Neural crest cell (in vitro differentiated cells): ENCODE measurements at regions not wholly inside any gene's neighbourhood (a gene's known extent, or its start where the extent isn't known, plus 50 kb on each side); places are given as distances from the start of the nearest gene placed in this dataset.

ENCODE experiments used
- DNase-seq: peaks from one replicate; pipeline ENCODE4 v3.0.0; 2021; ENCODE audit warnings: low read depth, mixed read lengths, low spot score
- H3K27ac Mint-ChIP-seq: one replicate; pipeline ENCODE4 v1.8.0; 2021; ENCODE audit warnings: mild to moderate bottlenecking, mixed read lengths; ENCODE audit not compliant: unreplicated experiment
- H3K27me3 Mint-ChIP-seq: 2 replicates; pipeline ENCODE4 v1.8.0; 2021; ENCODE audit warnings: low read depth, mild to moderate bottlenecking, mixed read lengths
- H3K36me3 Mint-ChIP-seq: 2 replicates; pipeline ENCODE4 v1.8.0; 2021; ENCODE audit warnings: low read depth, mild to moderate bottlenecking, mixed read lengths
- H3K4me1 Mint-ChIP-seq: 2 replicates; pipeline ENCODE4 v1.8.0; 2021; ENCODE audit warnings: mixed read lengths
- H3K4me3 Mint-ChIP-seq: one replicate; pipeline ENCODE4 v1.8.0; 2021; ENCODE audit warnings: mild to moderate bottlenecking, mixed read lengths
- H3K9me3 Mint-ChIP-seq: 2 replicates; pipeline ENCODE4 v1.8.0; 2021; ENCODE audit warnings: mixed read lengths
- CTCF ChIP-seq: fragments of 200-600 bp; sonication (generic); conservative IDR thresholded peaks from 2 replicates; pipeline ENCODE4 v1.5.0; 2021; ENCODE audit warnings: antibody characterized with exemption, mild to moderate bottlenecking

- no peak overlapping the region for H3K27ac Mint-ChIP-seq
- H3K27me3 Mint-ChIP-seq = no peaks in the 10 kb centered on the region
These were observed 89.8 kb upstream of the CHST9 start for GRCh38 chr18:27274901-27275300.

GRCh38 chr18:27270508-27270907, 85.4 kb upstream of the CHST9 start:
- H3K27me3 Mint-ChIP-seq = no peaks in the 10 kb centered on the region
- DNase-seq = no peak
- H3K4me3 Mint-ChIP-seq = no peak overlapping the region
- H3K4me1 Mint-ChIP-seq = no peaks in the 10 kb centered on the region
- TF ChIP-seq CTCF = no peak
- no peak overlapping the region for H3K27ac Mint-ChIP-seq
- peaks cover 3% of the 10 kb centered on the region for H3K36me3 Mint-ChIP-seq
- peaks cover 4% of the 10 kb centered on the region for H3K9me3 Mint-ChIP-seq

More at GRCh38 chr18:27274901-27275300, 89.8 kb upstream of the CHST9 start:
- Mint-ChIP-seq H3K4me1 (no peaks in the 10 kb centered on the region), H3K9me3 (peaks cover 4% of the 10 kb centered on the region), H3K36me3 (peaks cover 3% of the 10 kb centered on the region), H3K4me3 (no peak overlapping the region)
- DNase-seq = no peak
- no peak for TF ChIP-seq CTCF

- Mint-ChIP-seq H3K9me3 (peaks cover 13% of the 10 kb centered on the region), H3K27me3 (no peaks in the 10 kb centered on the region), H3K4me3 (no peak overlapping the region), H3K36me3 (peaks cover 7% of the 10 kb centered on the region), H3K4me1 (no peaks in the 10 kb centered on the region), H3K27ac (no peak overlapping the region)
- no peak for TF ChIP-seq CTCF
- no peak for DNase-seq
These were observed 78.3 kb upstream of the CHST9 start for GRCh38 chr18:27263369-27263768.

GRCh38 chr18:27261769-27262549, 76.9 kb upstream of the CHST9 start:
- Mint-ChIP-seq H3K4me3 (no peak overlapping the region), H3K4me1 (no peaks in the 10 kb centered on the region), H3K27me3 (no peaks in the 10 kb centered on the region), H3K9me3 (peaks cover 13% of the 10 kb centered on the region), H3K36me3 (peaks cover 7% of the 10 kb centered on the region), H3K27ac (no peak overlapping the region)
- no peak for DNase-seq
- no peak for TF ChIP-seq CTCF

GRCh38 chr18:27253571-27253970, 68.5 kb upstream of the CHST9 start:
- H3K27me3 Mint-ChIP-seq = no peaks in the 10 kb centered on the region
- no peak for TF ChIP-seq CTCF
- H3K4me1 Mint-ChIP-seq = no peaks in the 10 kb centered on the region
- no peak for DNase-seq
- no peak overlapping the region for H3K4me3 Mint-ChIP-seq
- no peak overlapping the region for H3K27ac Mint-ChIP-seq
- H3K36me3 Mint-ChIP-seq = no peaks in the 10 kb centered on the region
- peaks cover 2% of the 10 kb centered on the region for H3K9me3 Mint-ChIP-seq
